Gastroesophageal sphincter (tissue), 3 donors: ENCODE measurements at regions not wholly inside any gene's neighbourhood (a gene's known extent, or its start where the extent isn't known, plus 50 kb on each side); places are given as distances from the start of the nearest gene placed in this dataset.

Source experiments
- EP300 ChIP-seq: sonication (generic); formaldehyde crosslinking; IDR thresholded peaks from one replicate; pipeline ENCODE4 v1.6.1; 2017; ENCODE audit warnings: antibody characterized with exemption, mild to moderate bottlenecking
- POLR2A ChIP-seq, 2 donors: fragments of 450-650 bp; IDR thresholded peaks; one replicate each; pipeline ENCODE4 v1.6.1; 2017; ENCODE audit warnings: antibody characterized with exemption in 2 of 2, mild to moderate bottlenecking in 2 of 2, moderate library complexity in 1 of 2
- POLR2AphosphoS5 ChIP-seq: sonication (generic); formaldehyde crosslinking; IDR thresholded peaks from one replicate; pipeline ENCODE4 v1.6.1; 2017; ENCODE audit warnings: antibody characterized with exemption
- TF ChIP-seq, protein P1 (sequence below), 4 experiments: fragments of 200-600 bp in 2 of 4; fragments of 450-650 bp in 2 of 4; sonication (generic) in 1 of 4; IDR thresholded peaks; one replicate each; pipeline ENCODE4 v1.5.1; 2017 to 2019; ENCODE audit warnings: antibody characterized with exemption in 4 of 4, mild to moderate bottlenecking in 2 of 4, moderate library complexity in 2 of 4

DNA sequence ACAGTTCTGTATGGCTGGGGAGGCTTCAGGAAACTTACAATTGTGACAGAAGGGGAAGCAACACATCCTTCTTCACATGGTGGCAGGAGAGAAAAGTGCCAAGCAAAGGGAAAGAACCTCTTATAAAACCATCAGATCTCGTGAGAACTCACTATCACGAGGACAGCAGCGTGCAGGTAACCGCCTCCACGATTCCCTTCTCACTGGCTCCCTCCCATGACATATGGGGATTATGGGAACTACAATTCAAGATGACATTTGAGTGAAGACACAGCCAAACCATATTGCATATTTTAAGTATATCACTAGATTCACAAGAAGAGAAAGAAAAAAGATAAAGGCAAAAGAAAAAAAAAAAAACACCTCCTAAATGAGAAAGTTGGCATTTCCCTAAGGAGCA is 431.9 kb upstream of the RGS17 start:
- no peak for TF ChIP-seq POLR2A (IDR thresholded peaks at IDR 0.05)
- TF ChIP-seq, protein P1, sequence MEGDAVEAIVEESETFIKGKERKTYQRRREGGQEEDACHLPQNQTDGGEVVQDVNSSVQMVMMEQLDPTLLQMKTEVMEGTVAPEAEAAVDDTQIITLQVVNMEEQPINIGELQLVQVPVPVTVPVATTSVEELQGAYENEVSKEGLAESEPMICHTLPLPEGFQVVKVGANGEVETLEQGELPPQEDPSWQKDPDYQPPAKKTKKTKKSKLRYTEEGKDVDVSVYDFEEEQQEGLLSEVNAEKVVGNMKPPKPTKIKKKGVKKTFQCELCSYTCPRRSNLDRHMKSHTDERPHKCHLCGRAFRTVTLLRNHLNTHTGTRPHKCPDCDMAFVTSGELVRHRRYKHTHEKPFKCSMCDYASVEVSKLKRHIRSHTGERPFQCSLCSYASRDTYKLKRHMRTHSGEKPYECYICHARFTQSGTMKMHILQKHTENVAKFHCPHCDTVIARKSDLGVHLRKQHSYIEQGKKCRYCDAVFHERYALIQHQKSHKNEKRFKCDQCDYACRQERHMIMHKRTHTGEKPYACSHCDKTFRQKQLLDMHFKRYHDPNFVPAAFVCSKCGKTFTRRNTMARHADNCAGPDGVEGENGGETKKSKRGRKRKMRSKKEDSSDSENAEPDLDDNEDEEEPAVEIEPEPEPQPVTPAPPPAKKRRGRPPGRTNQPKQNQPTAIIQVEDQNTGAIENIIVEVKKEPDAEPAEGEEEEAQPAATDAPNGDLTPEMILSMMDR (IDR thresholded peaks at IDR 0.05): no peak
- no peak for TF ChIP-seq POLR2AphosphoS5
- no peak for TF ChIP-seq EP300
